CD4-positive, alpha-beta T cell (primary cell): ENCODE measurements at regions not wholly inside any gene's neighbourhood (a gene's known extent, or its start where the extent isn't known, plus 50 kb on each side); places are given as distances from the start of the nearest gene placed in this dataset.

ENCODE experiments used
- ATAC-seq: fragments of 200-7000 bp; cut with Tn5 transposase; one replicate; pipeline ENCODE4 v1.10.0; 2022; ENCODE audit warnings: mild to moderate bottlenecking; ENCODE audit not compliant: poor library complexity
- CTCF ChIA-PET: fragments of 350-600 bp; sonication (Branson Sonifier 250); formaldehyde crosslinking; loops from one replicate; lab custom pipeline; 2021; ENCODE audit warnings: antibody characterized with exemption, inconsistent platforms; lab: Charles Lee
- POLR2A ChIA-PET: fragments of 350-600 bp; sonication (Branson Sonifier 250); formaldehyde crosslinking; loops from one replicate; lab custom pipeline; 2021; ENCODE audit warnings: antibody characterized with exemption, inconsistent platforms; lab: Charles Lee
- DNase-seq, 14 experiments: peaks; one replicate each; pipeline ENCODE4 v3.0.0-alpha.2; 2013 to 2020; ENCODE audit warnings: mixed read lengths in 2 of 14
- H3K27ac ChIP-seq, 2 donors: one replicate each; pipeline versions ENCODE4 v1.5.1 to v1.7.0; 2013; ENCODE audit warnings: low read length in 2 of 2, low read depth in 1 of 2, mild to moderate bottlenecking in 1 of 2
- H3K27me3 ChIP-seq, 2 experiments: 1 replicate in 1 of 2; 2 replicates in 1 of 2; pipeline versions ENCODE4 v1.6.1 to v1.7.0; 2013; ENCODE audit warnings: low read length in 2 of 2, control low read depth in 1 of 2, mild to moderate bottlenecking in 1 of 2, moderate library complexity in 1 of 2; ENCODE audit not compliant: insufficient read depth in 2 of 2, control insufficient read depth in 1 of 2
- H3K36me3 ChIP-seq: one replicate; pipeline ENCODE4 v1.6.1; 2013; ENCODE audit warnings: low read length, control low read depth; ENCODE audit not compliant: insufficient read depth
- H3K4me1 ChIP-seq: one replicate; pipeline ENCODE4 v1.6.1; 2013; ENCODE audit warnings: low read length, control low read depth; ENCODE audit not compliant: insufficient read depth
- H3K4me3 ChIP-seq: one replicate; pipeline ENCODE4 v1.5.1; 2013; ENCODE audit warnings: mild to moderate bottlenecking, low read length, moderate library complexity
- H3K9me3 ChIP-seq, 2 experiments: 1 replicate in 1 of 2; 2 replicates in 1 of 2; pipeline versions ENCODE4 v1.6.1 to v1.7.0; 2013; ENCODE audit warnings: low read length in 2 of 2, mild to moderate bottlenecking in 2 of 2, control low read depth in 1 of 2, moderate library complexity in 1 of 2; ENCODE audit not compliant: control insufficient read depth in 1 of 2, insufficient read depth in 1 of 2
- H3K27ac Mint-ChIP-seq: one replicate; pipeline ENCODE4 v1.8.0; 2020; ENCODE audit warnings: mixed read lengths
- H3K27me3 Mint-ChIP-seq: one replicate; pipeline ENCODE4 v1.8.0; 2021; ENCODE audit warnings: mixed read lengths
- H3K36me3 Mint-ChIP-seq: one replicate; pipeline ENCODE4 v1.8.0; 2021; ENCODE audit warnings: low read depth, mixed read lengths
- H3K4me1 Mint-ChIP-seq: one replicate; pipeline ENCODE4 v1.8.0; 2021; ENCODE audit warnings: low read depth, mixed read lengths
- H3K4me3 Mint-ChIP-seq: one replicate; pipeline ENCODE4 v1.8.0; 2020; ENCODE audit warnings: mild to moderate bottlenecking, mixed read lengths
- H3K9me3 Mint-ChIP-seq: one replicate; pipeline ENCODE4 v1.8.0; 2020; ENCODE audit warnings: mixed read lengths
- CTCF ChIP-seq: fragments of 200-600 bp; IDR thresholded peaks from one replicate; pipeline ENCODE4 v1.8.0; 2022; ENCODE audit warnings: antibody characterized with exemption, mild to moderate bottlenecking
- intact Hi-C, 2 experiments: fragments of 100-400 bp; cut with DNase I in 1 of 2; cut with micrococcal nuclease in 1 of 2; formaldehyde crosslinking; loops; one replicate each; pipeline versions ENCODE4 v1.15.1 to v1.9.0; 2023 to 2025; cut with DNase I, micrococcal nuclease

- intact Hi-C loops = no loop called here
- TF ChIP-seq CTCF = no peak
- H3K36me3 ChIP-seq = no peaks in the 10 kb centered on the region
- Mint-ChIP-seq H3K4me3 (no peak overlapping the region), H3K27ac (no peak overlapping the region), H3K4me1 (no peaks in the 10 kb centered on the region), H3K36me3 (no peaks in the 10 kb centered on the region), H3K27me3 (peaks cover 46% of the 10 kb centered on the region), H3K9me3 (no peaks in the 10 kb centered on the region)
- POLR2A ChIA-PET = no interaction called here
- ATAC-seq = no peak
- no peak overlapping the region for H3K27ac ChIP-seq
- H3K4me1 ChIP-seq = no peaks in the 10 kb centered on the region
- H3K9me3 ChIP-seq = peaks cover 0 to 4% of the 10 kb centered on the region in 2 experiments
- CTCF ChIA-PET = no interaction called here
- peaks cover 2 to 4% of the 10 kb centered on the region in 2 experiments for H3K27me3 ChIP-seq
- H3K4me3 ChIP-seq = no peak overlapping the region
- no peak for DNase-seq
Measured at GRCh38 chr1:29648798-29649188, 412.5 kb downstream of the PTPRU start.

DNA sequence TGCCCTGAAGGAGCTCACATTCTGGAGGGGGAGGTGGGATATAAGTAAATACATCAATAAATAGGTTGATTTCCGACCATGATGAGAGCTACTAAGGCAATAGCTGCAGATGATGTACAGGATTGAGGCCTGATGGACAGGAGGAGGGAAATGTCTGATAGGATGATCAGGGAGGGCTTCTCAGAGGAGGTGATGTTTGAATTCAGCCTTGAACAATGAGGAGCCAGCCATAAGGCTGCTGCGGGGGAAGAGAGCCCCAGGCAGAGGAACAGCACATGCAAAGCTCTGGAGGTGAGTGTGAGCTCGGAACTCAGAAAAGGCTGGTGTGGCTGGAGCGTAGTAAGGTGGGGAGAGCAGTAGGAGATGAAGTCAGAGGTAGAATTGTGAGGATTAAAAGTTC is 411.7 kb downstream of the PTPRU start:
- Histone ChIP-seq H3K27ac (no peak overlapping the region), H3K9me3 (peaks cover 0 to 4% of the 10 kb centered on the region in 2 experiments), H3K4me3 (no peak overlapping the region), H3K4me1 (no peaks in the 10 kb centered on the region), H3K27me3 (peaks cover 2 to 4% of the 10 kb centered on the region in 2 experiments), H3K36me3 (no peaks in the 10 kb centered on the region)
- Mint-ChIP-seq H3K27me3 (peaks cover 41% of the 10 kb centered on the region), H3K4me1 (no peaks in the 10 kb centered on the region), H3K36me3 (no peaks in the 10 kb centered on the region), H3K27ac (no peak overlapping the region), H3K4me3 (no peak overlapping the region), H3K9me3 (no peaks in the 10 kb centered on the region)
- no peak for ATAC-seq
- TF ChIP-seq CTCF = no peak
- ChIA-PET POLR2A (no interaction called here), CTCF (no interaction called here)
- intact Hi-C loops = no loop called here
- no peak for DNase-seq

GRCh38 chr1:29647581-29647980 is 411.3 kb downstream of the PTPRU start:
- Histone ChIP-seq H3K4me1 (no peaks in the 10 kb centered on the region), H3K4me3 (no peak overlapping the region), H3K9me3 (peaks cover 0 to 4% of the 10 kb centered on the region in 2 experiments), H3K27me3 (peaks cover 2 to 4% of the 10 kb centered on the region in 2 experiments), H3K36me3 (no peaks in the 10 kb centered on the region), H3K27ac (no peak overlapping the region)
- CTCF ChIA-PET = no interaction called here
- POLR2A ChIA-PET = no interaction called here
- Mint-ChIP-seq H3K4me1 (no peaks in the 10 kb centered on the region), H3K27me3 (peaks cover 40% of the 10 kb centered on the region), H3K4me3 (no peak overlapping the region), H3K27ac (no peak overlapping the region), H3K9me3 (no peaks in the 10 kb centered on the region), H3K36me3 (no peaks in the 10 kb centered on the region)
- ATAC-seq (no peak), DNase-seq (no peak)
- no peak for TF ChIP-seq CTCF
- intact Hi-C loops = no loop called here
